ENCODE measurements at regions not wholly inside any gene's neighbourhood (a gene's known extent, or its start where the extent isn't known, plus 50 kb on each side); places are given as distances from the start of the nearest gene placed in this dataset.
A peak's percentile ranks its signal among the peaks of the same experiment; 100 is the strongest.

DNA sequence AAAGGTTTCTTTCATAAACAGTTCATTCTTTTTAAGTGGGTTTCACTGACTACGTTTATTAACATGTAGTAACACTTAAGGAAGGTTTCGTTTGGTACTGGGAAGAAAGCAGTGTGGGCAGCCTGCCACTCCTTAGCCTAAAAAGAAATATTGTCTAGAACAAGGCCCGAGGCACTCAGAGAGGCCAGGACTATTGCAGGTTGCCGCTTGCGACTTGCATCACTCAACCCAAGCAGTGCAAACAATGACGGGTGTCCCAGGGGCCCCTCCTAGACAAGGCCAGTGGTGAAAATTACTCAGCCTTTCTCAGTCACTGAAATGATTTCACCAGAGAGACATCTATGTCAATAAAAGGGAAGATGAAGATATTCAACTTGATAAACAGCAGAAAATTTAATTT is 243.9 kb downstream of the SNX13 start:
- TF ChIP-seq, protein P1, sequence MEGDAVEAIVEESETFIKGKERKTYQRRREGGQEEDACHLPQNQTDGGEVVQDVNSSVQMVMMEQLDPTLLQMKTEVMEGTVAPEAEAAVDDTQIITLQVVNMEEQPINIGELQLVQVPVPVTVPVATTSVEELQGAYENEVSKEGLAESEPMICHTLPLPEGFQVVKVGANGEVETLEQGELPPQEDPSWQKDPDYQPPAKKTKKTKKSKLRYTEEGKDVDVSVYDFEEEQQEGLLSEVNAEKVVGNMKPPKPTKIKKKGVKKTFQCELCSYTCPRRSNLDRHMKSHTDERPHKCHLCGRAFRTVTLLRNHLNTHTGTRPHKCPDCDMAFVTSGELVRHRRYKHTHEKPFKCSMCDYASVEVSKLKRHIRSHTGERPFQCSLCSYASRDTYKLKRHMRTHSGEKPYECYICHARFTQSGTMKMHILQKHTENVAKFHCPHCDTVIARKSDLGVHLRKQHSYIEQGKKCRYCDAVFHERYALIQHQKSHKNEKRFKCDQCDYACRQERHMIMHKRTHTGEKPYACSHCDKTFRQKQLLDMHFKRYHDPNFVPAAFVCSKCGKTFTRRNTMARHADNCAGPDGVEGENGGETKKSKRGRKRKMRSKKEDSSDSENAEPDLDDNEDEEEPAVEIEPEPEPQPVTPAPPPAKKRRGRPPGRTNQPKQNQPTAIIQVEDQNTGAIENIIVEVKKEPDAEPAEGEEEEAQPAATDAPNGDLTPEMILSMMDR (IDR thresholded peaks at IDR 0.05; ENCODE audit: borderline replicate concordance, control extremely low read depth, extremely low read depth, insufficient read depth, missing control alignments): no peak
- DNase-seq (ENCODE audit: low spot score): no peak
- in situ Hi-C loops (cut with MboI; ENCODE audit: low sequenced_read_pairs, unreplicated experiment): no loop called here

DNA sequence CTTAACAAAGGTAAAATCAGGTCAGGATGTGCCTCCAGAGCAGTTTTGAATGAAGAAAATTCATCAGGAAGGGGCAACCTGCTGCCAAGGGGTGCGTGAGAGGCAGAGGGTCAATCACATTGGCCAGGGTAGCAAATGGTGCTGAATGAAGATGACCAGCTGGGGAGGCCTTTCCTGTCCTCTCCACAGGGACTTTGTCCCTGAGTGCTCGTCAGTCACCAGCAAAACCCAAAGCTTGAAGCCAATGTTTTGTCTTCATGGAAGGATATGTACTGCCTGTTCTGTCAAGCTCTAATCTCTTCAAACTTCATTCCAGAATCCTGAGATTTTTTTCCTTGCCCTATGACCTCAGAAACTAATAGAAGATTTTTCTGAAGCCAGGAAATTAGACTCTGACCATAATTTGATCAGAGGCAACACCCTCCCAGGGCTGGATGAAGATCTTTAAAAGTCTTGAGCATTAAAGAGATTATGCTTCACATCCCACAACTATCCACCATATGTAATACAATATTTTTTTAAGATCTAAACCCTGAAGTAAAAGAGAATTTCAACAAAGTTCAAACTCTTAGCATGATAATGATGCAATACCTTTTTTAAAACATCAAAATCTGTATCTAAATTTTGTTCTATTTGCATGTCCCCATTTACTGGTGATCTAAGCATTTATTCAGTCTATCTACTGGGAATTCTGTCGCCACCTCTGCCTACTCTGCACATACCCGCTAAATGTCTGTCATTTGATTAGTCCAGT is 243.0 kb downstream of the SNX13 start:
- in situ Hi-C loops (cut with MboI; ENCODE audit: low sequenced_read_pairs, unreplicated experiment): no loop called here
- TF ChIP-seq, protein P1 (IDR thresholded peaks at IDR 0.05; ENCODE audit: borderline replicate concordance, control extremely low read depth, extremely low read depth, insufficient read depth, missing control alignments): no peak

DNA sequence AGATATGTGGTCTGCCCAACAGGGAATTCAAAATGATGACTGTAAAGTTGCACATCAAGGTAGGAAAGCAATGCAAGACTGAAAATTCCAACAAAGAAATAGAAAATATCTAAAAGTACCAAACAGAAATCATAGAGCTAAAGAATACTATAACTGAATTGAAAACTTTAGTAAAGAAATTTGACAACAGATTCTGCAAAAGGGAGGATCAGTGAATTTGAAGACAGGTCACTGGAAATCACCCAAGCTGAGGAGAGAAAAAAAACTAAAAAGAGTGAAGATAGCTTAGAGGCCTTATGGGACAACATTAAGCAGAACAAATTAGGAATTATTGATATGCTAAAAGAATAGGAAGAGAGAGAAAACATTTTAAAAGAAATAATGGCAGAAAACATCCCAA is 240.6 kb downstream of the SNX13 start:
- TF ChIP-seq, protein P1 (IDR thresholded peaks at IDR 0.05; ENCODE audit: borderline replicate concordance, control extremely low read depth, extremely low read depth, insufficient read depth, missing control alignments): no peak
- no peak for DNase-seq (ENCODE audit: low spot score)
- in situ Hi-C loops (cut with MboI; ENCODE audit: low sequenced_read_pairs, unreplicated experiment): loop anchor here (10.0 kb wide), 1 partner anchor 645 kb away; no protein-coding TSS in a partner anchor

More for the DNA sequence above, 243.0 kb downstream of the SNX13 start:
- DNase-seq (ENCODE audit: low spot score): no peak

DNA sequence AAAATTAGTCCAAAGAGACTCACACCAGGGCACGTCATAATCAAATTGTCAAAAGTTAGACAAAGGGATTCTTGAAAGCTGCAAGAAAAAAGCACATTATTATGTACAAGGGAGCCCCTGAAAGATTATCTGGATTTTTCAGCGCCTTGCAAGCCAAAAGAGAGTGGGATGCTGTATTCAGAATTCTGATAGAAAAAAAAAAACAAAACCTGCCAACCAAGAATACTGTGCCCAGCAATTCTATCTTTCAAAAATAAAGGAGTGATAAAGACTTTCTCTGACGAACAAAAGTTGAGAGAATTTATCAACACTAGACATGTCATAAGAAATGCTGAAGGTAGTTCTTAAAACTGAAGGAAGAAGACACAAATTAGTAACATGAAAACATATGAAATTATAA is 240.2 kb downstream of the SNX13 start:
- in situ Hi-C loops (cut with MboI; ENCODE audit: low sequenced_read_pairs, unreplicated experiment): loop anchor here (10.0 kb wide), 1 partner anchor 645 kb away; no protein-coding TSS in a partner anchor
- TF ChIP-seq, protein P1 (IDR thresholded peaks at IDR 0.05; ENCODE audit: borderline replicate concordance, control extremely low read depth, extremely low read depth, insufficient read depth, missing control alignments): no peak
- no peak for DNase-seq (ENCODE audit: low spot score)

DNA sequence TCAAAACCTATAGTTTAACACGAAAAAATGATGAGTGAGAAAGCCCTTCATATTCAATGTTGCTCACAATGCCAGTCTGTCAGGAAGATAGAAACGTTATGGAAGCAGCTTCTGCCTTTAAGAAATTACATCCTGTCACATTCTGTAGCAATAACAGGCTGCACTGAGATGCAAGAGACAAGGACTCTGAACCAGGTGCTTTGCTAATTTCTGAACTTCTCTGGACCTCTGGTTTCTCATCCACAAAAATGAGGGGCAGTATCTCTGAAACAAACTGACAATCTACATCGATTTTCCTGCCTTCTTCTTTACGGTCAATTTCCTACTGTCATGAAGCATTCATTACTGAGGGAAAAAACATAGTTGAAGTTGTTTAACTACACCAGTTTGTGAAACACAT is 234.0 kb downstream of the SNX13 start:
- DNase-seq (ENCODE audit: low spot score): no peak
- in situ Hi-C loops (cut with MboI; ENCODE audit: low sequenced_read_pairs, unreplicated experiment): loop anchor here (10.0 kb wide), 1 partner anchor 639 kb away; no protein-coding TSS in a partner anchor
- TF ChIP-seq, protein P1 (IDR thresholded peaks at IDR 0.05; ENCODE audit: borderline replicate concordance, control extremely low read depth, extremely low read depth, insufficient read depth, missing control alignments): no peak

DNA sequence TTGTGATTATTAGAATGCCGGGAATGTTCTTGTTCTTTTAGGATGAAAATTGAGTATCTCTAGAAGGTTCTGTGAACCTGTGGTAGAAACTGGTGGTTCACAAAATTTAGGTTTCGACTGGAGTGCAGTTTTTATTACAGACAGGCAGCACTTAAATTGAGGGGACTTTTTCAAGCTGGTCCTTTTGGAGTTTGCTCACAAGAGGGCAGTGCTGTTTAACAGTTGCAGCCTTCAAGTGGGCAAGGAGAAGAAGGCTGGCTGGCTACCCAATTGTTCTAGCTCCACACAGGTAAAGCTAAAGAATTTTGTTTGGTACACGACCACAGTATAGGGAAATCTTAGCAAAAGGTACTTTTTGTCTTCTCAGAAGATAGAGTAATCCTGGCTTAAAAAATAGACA is 233.6 kb downstream of the SNX13 start:
- in situ Hi-C loops (cut with MboI; ENCODE audit: low sequenced_read_pairs, unreplicated experiment): loop anchor here (10.0 kb wide), 1 partner anchor 638 kb away; no protein-coding TSS in a partner anchor
- TF ChIP-seq, protein P1 (IDR thresholded peaks at IDR 0.05; ENCODE audit: borderline replicate concordance, control extremely low read depth, extremely low read depth, insufficient read depth, missing control alignments): peak; percentile 55
- DNase-seq (ENCODE audit: low spot score): peak; percentile 37

Measured in GM13976 (cell line).